HepG2 (cell line): ENCODE measurements at regions not wholly inside any gene's neighbourhood (a gene's known extent, or its start where the extent isn't known, plus 50 kb on each side); places are given as distances from the start of the nearest gene placed in this dataset.

Source experiments
- ATAC-seq: fragments of 200-7000 bp; cut with Tn5 transposase; 3 replicates; pipeline ENCODE4 v1.9.1; 2020; ENCODE audit warnings: mild to moderate bottlenecking, moderate library complexity
- BruUV-seq: library from RNA; stranded (reverse); fragments of 400-500 nt; replicated peaks from 2 replicates; lab custom pipeline; 2021; lab: Mats Ljungman, UMichigan
- CTCF ChIA-PET: fragments of 300-600 bp; formaldehyde crosslinking; extraction: SDS; loops from one replicate; lab custom pipeline; 2021; ENCODE audit warnings: low total read pairs, inconsistent platforms, low intra/inter-chr PET ratio; lab: Yijun Ruan, JAX
- POLR2A ChIA-PET: fragments of 350-600 bp; sonication (Branson Sonifier 250); formaldehyde crosslinking; loops from one replicate; lab custom pipeline; 2020; ENCODE audit warnings: antibody characterized with exemption, inconsistent platforms; lab: Yijun Ruan, JAX
- DNase-seq: peaks from one replicate; pipeline ENCODE4 v3.0.0-alpha.2; 2015; ENCODE audit warnings: low spot score
- FAIRE-seq: peaks from 3 replicates; lab custom pipeline; 2011; peaks lifted over from hg19 to GRCh38; lab: Jason Lieb, UNC
- H2AFZ ChIP-seq: one replicate; pipeline ENCODE4 v1.6.1; 2011; ENCODE audit warnings: low read length, inconsistent platforms
- H3K27ac ChIP-seq: fragments of 300-600 bp; 3 replicates; pipeline ENCODE4 v1.8.0; 2011; ENCODE audit warnings: mixed run types, mild to moderate bottlenecking, mixed read lengths, low read length, inconsistent platforms; ENCODE audit not compliant: insufficient read depth; ENCODE audit errors: extremely low read length
- H3K27me3 ChIP-seq, 2 experiments: fragments of 200-600 bp in 1 of 2; 2 replicates in 1 of 2; 3 replicates in 1 of 2; pipeline versions ENCODE4 v1.6.0 to v1.8.0; 2011; ENCODE audit warnings: low read length in 2 of 2, mild to moderate bottlenecking in 2 of 2, moderate library complexity in 2 of 2, inconsistent platforms in 1 of 2; ENCODE audit not compliant: insufficient read depth in 2 of 2, control insufficient read depth in 1 of 2
- H3K36me3 ChIP-seq, 2 experiments: fragments of 200-600 bp in 1 of 2; replicated peaks in 1 of 2; 2 replicates in 1 of 2; 3 replicates in 1 of 2; pipeline versions ENCODE4 v1.5.1 to v1.8.0; 2011; ENCODE audit warnings: low read length in 2 of 2, inconsistent platforms in 1 of 2; ENCODE audit not compliant: insufficient read depth in 2 of 2, control insufficient read depth in 1 of 2
- H3K4me1 ChIP-seq: 2 replicates; pipeline ENCODE4 v1.5.1; 2012; ENCODE audit warnings: low read length, inconsistent platforms; ENCODE audit not compliant: insufficient read depth
- H3K4me2 ChIP-seq: 2 replicates; pipeline ENCODE4 v1.6.0; 2011; ENCODE audit warnings: low read depth, low read length, inconsistent platforms
- H3K4me3 ChIP-seq, 3 experiments: fragments of 200-600 bp in 1 of 3; sonication (generic), shearing (Covaris generic) in 1 of 3; replicated peaks in 1 of 3; 2 replicates each; pipeline ENCODE4 v1.5.1; 2011 to 2016; ENCODE audit warnings: low read length in 3 of 3, inconsistent platforms in 2 of 3, low read depth in 2 of 3, mild to moderate bottlenecking in 2 of 3, control low read depth in 1 of 3, mixed read lengths in 1 of 3; ENCODE audit not compliant: insufficient read depth in 1 of 3
- H3K79me2 ChIP-seq: one replicate; pipeline ENCODE4 v1.6.1; 2011; ENCODE audit warnings: low read length, inconsistent platforms; ENCODE audit not compliant: insufficient read depth
- H3K9ac ChIP-seq: 2 replicates; pipeline ENCODE4 v1.6.0; 2011; ENCODE audit warnings: mild to moderate bottlenecking, low read depth, low read length, inconsistent platforms; ENCODE audit not compliant: insufficient read depth
- H3K9me3 ChIP-seq: 2 replicates; pipeline ENCODE4 v1.5.1; 2012; ENCODE audit warnings: mild to moderate bottlenecking, low read length
- H4K20me1 ChIP-seq: 2 replicates; pipeline ENCODE4 v1.6.0; 2011; ENCODE audit warnings: inconsistent platforms, mild to moderate bottlenecking, low read length, moderate library complexity; ENCODE audit not compliant: insufficient read depth
- BCLAF1 ChIP-seq: fragments of 450-650 bp; IDR thresholded peaks from 2 replicates; pipeline ENCODE4 v1.6.1; 2017; ENCODE audit warnings: mild to moderate bottlenecking
- GABPB1 ChIP-seq: IDR thresholded peaks from 2 replicates; pipeline ENCODE4 v1.6.1; 2016; ENCODE audit warnings: mild to moderate bottlenecking, missing genetic modification reagents, moderate library complexity, missing compliant biosample characterization
- HIVEP1 ChIP-seq: sonication (generic); formaldehyde crosslinking; IDR thresholded peaks from 2 replicates; pipeline ENCODE4 v1.4.0; 2020; ENCODE audit warnings: mild to moderate bottlenecking, missing genetic modification reagents
- KLF6 ChIP-seq: IDR thresholded peaks from 2 replicates; pipeline ENCODE4 v1.8.0; 2016; ENCODE audit warnings: missing biosample characterization, missing genetic modification reagents
- MBD4 ChIP-seq: IDR thresholded peaks from 2 replicates; pipeline ENCODE4 v1.6.1; 2012; ENCODE audit warnings: low read length, inconsistent platforms, borderline replicate concordance
- REXO4 ChIP-seq: sonication (generic); formaldehyde crosslinking; IDR thresholded peaks from 2 replicates; pipeline ENCODE4 v1.8.0; 2022; ENCODE audit warnings: missing genetic modification reagents, mild to moderate bottlenecking, borderline replicate concordance
- SP5 ChIP-seq: IDR thresholded peaks from 2 replicates; pipeline ENCODE4 v1.6.1; 2016; ENCODE audit warnings: low read depth, borderline replicate concordance
- YEATS4 ChIP-seq: sonication (generic); formaldehyde crosslinking; IDR thresholded peaks from 2 replicates; pipeline ENCODE4 v1.4.0; 2020; ENCODE audit warnings: missing genetic modification reagents, borderline replicate concordance
- ZNF564 ChIP-seq: sonication (generic); formaldehyde crosslinking; IDR thresholded peaks from 2 replicates; pipeline ENCODE4 v1.8.1; 2023; ENCODE audit warnings: mild to moderate bottlenecking, missing genetic modification reagents
- ZNF83 ChIP-seq: sonication (generic); formaldehyde crosslinking; IDR thresholded peaks from 2 replicates; pipeline ENCODE4 v1.4.0; 2020; ENCODE audit warnings: missing genetic modification reagents, mild to moderate bottlenecking, borderline replicate concordance
- WGBS: methylation state at CpG from one replicate; pipeline ENCODE4 v1.1.6; 2017; ENCODE audit warnings: low lambda C conversion rate; 5-methylcytosine and 5-hydroxymethylcytosine counted together
- in situ Hi-C: cut with HindIII; loops from 2 replicates; pipeline ENCODE4 v1.10.0; 2017; ENCODE audit warnings: low pct_unique_long_range_greater_than_20kb; ENCODE audit not compliant: extremely low pct_ligation_motif_present
- intact Hi-C: fragments of 100-400 bp; cut with micrococcal nuclease; formaldehyde crosslinking; loops from one replicate; pipeline ENCODE4 v1.10.0; 2022; ENCODE audit not compliant: unreplicated experiment
- TF ChIP-seq, protein P1 (sequence below): sonication (generic); formaldehyde crosslinking; IDR thresholded peaks from 2 replicates; pipeline ENCODE4 v1.4.0; 2020; ENCODE audit warnings: missing genetic modification reagents
- TF ChIP-seq, protein P2 (sequence below): sonication (generic); formaldehyde crosslinking; IDR thresholded peaks from 2 replicates; pipeline ENCODE4 v1.5.0; 2020; ENCODE audit warnings: missing genetic modification reagents

DNA sequence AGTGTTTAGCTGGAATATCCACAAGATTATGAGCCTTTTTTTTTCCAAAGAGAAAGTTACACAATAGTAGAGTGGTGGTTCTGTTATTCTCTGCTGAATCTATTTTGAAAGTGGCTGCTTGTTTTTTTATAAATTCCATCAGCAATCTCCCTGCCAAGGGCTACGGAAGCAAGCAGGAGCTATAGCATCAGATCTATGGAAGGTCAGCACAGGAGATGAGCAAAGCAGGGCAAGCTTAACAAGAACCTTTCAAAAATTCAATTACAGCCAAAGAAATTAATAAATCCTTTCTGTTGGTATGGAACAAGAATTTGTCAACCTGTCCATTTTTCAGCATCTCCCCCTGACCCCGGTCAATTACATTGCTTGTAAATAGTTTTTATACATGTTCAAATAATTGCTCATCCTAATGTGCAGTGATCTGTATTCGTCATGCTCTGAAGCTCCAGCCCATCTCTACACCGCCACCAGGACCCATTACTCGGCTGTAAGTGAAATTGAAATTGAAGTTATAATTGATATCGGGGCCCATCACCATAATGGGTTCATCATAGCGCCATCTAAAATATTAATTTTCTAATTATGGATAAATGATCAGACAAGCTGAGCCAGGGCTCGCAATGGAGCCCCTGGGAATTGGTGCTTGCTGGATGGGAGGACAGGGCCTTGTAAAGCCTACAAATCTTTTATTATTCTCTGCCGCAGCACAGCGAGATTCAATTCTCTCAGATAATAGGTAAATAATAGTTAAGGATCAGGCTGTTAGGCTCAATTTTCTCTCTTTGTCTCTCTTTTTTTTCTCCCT lies 215.1 kb downstream of the ATG4C start:
- no peaks in the 10 kb centered on the region for H4K20me1 ChIP-seq
- BruUV-seq, result no TSS peak
- 20% methylated on average over 10 of the region's 10 CpGs for WGBS
- H3K4me2 ChIP-seq, result no peak overlapping the region
- H3K4me1 ChIP-seq, result no peaks in the 10 kb centered on the region
- CTCF ChIA-PET, result no interaction called here
- no peak overlapping the region for H3K9ac ChIP-seq
- TF ChIP-seq HIVEP1 (CRISPR knock-in tag), result no peak
- TF ChIP-seq, protein P1, sequence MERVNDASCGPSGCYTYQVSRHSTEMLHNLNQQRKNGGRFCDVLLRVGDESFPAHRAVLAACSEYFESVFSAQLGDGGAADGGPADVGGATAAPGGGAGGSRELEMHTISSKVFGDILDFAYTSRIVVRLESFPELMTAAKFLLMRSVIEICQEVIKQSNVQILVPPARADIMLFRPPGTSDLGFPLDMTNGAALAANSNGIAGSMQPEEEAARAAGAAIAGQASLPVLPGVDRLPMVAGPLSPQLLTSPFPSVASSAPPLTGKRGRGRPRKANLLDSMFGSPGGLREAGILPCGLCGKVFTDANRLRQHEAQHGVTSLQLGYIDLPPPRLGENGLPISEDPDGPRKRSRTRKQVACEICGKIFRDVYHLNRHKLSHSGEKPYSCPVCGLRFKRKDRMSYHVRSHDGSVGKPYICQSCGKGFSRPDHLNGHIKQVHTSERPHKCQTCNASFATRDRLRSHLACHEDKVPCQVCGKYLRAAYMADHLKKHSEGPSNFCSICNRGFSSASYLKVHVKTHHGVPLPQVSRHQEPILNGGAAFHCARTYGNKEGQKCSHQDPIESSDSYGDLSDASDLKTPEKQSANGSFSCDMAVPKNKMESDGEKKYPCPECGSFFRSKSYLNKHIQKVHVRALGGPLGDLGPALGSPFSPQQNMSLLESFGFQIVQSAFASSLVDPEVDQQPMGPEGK, result no peak
- TF ChIP-seq, protein P2, sequence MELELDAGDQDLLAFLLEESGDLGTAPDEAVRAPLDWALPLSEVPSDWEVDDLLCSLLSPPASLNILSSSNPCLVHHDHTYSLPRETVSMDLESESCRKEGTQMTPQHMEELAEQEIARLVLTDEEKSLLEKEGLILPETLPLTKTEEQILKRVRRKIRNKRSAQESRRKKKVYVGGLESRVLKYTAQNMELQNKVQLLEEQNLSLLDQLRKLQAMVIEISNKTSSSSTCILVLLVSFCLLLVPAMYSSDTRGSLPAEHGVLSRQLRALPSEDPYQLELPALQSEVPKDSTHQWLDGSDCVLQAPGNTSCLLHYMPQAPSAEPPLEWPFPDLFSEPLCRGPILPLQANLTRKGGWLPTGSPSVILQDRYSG, result no peak
- TF ChIP-seq MBD4, result no peak
- no peak for TF ChIP-seq KLF6
- TF ChIP-seq YEATS4 (CRISPR knock-in tag), result no peak
- TF ChIP-seq ZNF83 (CRISPR knock-in tag), result no peak
- no peak for TF ChIP-seq ZNF564 (CRISPR knock-in tag)
- TF ChIP-seq REXO4, result no peak
- no peak for TF ChIP-seq SP5 (CRISPR knock-in tag)
- TF ChIP-seq GABPB1 (CRISPR knock-in tag), result no peak
- no peak for TF ChIP-seq BCLAF1
- TF ChIP-seq, all 625 proteins: peak for 0
- H3K79me2 ChIP-seq, result no peaks in the 10 kb centered on the region
- H3K27ac ChIP-seq, result no peak overlapping the region
- POLR2A ChIA-PET, result no interaction called here
- H3K9me3 ChIP-seq, result no peaks in the 10 kb centered on the region
- H3K4me3 ChIP-seq, result no peak overlapping the region
- H3K27me3 ChIP-seq, result peaks cover 0 to 16% of the 10 kb centered on the region in 2 experiments; a peak in 3 of 5 replicates
- H2AFZ ChIP-seq, result no peak overlapping the region
- FAIRE-seq (no peak), ATAC-seq (no peak), DNase-seq (no peak)
- no peaks in the 10 kb centered on the region for H3K36me3 ChIP-seq
- intact Hi-C loops, result no loop called here
- in situ Hi-C loops, result no loop called here
